GM19372 (cell line): ENCODE measurements at regions not wholly inside any gene's neighbourhood (a gene's known extent, or its start where the extent isn't known, plus 50 kb on each side); places are given as distances from the start of the nearest gene placed in this dataset.

Experiments
- ATAC-seq: cut with Tn5 transposase; IDR thresholded peaks from one replicate; pipeline ENCODE4 v1.9.1; 2021; ENCODE audit warnings: mild to moderate bottlenecking, low read depth, moderate library complexity; ENCODE audit not compliant: unreplicated experiment

DNA sequence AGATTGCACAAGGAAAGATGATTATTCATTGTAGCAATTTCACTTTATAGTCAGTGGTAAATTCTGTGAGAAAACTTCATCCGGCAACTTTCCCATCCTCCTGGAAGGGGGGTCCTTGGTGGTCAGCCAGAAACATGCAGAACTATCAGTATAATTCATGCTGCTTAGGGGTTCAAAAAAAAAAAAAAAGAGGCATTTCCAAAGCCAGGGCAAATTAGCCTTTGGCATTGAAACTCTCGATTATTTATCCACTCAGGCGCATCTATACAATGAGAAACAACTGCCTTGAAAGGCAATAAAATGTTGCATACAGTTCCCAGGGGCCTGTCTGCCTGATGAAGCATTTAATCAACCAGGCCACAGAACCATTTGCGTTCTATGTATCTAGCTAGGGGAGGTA lies 263.3 kb downstream of the TMEM167A start:
- ATAC-seq = no peak

DNA sequence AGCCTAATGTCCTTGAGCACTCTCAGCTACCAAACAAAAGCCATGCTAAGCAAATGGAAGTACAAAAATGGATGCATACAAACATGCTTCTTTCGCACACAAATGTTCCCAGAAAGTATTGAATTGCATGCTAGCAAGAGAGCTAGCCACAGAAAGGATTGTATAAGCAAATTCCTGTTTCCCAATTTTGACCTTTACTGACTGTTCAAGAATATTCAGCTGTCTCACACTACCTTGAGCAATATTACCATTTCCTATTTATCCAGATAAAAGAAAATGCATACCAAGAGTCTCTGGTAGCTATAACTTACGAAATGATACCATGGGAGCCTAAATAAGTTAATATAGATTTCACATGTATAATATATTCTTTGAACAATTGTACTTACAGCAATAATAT lies 264.6 kb downstream of the TMEM167A start:
- ATAC-seq = no peak

GRCh38 chr5:82811490-82811889 lies 265.7 kb downstream of the TMEM167A start:
- ATAC-seq = no peak

GRCh38 chr5:82809420-82810143 lies 267.6 kb downstream of the TMEM167A start:
- ATAC-seq = no peak

DNA sequence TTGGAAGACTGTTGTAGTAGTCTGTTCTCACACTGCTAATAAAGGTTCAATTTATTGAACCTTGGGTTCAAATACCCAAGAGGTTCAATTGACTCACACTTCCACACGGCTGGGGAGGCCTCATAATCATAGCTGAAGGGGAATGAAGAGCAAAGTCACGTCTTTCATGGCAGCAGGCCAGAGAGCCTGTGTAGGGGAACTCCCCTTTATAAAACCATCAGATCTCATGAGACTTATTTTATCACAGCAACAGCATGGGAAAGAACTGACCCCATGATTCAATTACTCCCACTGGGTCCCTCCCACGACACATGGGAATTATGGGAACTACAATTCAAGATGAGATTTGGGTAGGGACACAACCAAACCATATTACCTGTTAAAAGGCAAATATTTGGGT lies 268.2 kb downstream of the TMEM167A start:
- no peak for ATAC-seq

- no peak for ATAC-seq
These were observed 270.2 kb downstream of the TMEM167A start for GRCh38 chr5:82807021-82807420.

- no peak for ATAC-seq
These were observed 270.7 kb downstream of the TMEM167A start for GRCh38 chr5:82806513-82806912.

DNA sequence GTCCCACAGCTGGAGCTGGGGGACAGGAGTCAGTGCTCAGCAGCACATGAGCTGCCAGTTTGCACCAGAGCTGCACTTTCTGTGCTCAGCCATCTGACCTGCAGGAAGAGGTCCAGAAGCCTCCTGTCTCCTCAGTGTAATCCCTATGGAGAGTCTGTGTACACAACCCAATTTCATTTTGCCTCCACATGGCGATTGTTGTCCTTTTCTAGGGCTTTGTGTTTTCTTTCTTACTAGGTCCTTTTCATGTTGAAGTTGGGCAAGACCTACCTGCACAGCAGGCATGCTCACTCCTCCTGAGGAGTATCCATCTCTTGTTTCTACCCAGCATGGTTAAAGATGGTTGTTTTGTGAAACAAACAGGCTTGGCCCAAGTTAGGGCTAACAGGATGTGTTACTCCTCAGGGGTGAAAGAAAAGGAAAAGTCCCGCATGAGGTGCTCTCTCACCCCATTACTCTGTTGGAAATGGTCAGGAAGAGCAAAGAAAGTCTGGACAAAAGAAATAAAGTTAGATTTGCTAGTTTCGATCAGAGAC lies 273.0 kb downstream of the TMEM167A start:
- ATAC-seq = no peak

- ATAC-seq = no peak
These were observed 274.2 kb downstream of the TMEM167A start for GRCh38 chr5:82802954-82803353.

DNA sequence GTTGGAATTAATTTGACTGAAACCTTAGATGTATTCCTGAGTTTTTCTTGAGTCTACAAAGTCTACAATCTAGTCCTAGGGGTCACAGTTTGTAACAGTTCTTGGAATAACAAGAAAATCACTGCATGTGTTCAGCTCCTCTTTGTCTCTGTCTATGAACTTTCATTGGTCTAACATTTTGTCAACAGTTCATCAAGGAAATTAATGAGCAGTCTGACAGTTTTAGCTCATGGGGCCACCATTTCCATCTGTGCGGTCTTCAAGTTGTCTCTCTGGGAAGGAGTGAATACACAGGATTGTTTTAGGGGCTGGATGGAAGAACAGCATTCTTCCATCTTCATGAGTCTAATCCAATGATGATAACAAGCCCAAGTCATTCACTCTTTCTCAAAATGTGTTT lies 276.4 kb downstream of the TMEM167A start:
- ATAC-seq = no peak

DNA sequence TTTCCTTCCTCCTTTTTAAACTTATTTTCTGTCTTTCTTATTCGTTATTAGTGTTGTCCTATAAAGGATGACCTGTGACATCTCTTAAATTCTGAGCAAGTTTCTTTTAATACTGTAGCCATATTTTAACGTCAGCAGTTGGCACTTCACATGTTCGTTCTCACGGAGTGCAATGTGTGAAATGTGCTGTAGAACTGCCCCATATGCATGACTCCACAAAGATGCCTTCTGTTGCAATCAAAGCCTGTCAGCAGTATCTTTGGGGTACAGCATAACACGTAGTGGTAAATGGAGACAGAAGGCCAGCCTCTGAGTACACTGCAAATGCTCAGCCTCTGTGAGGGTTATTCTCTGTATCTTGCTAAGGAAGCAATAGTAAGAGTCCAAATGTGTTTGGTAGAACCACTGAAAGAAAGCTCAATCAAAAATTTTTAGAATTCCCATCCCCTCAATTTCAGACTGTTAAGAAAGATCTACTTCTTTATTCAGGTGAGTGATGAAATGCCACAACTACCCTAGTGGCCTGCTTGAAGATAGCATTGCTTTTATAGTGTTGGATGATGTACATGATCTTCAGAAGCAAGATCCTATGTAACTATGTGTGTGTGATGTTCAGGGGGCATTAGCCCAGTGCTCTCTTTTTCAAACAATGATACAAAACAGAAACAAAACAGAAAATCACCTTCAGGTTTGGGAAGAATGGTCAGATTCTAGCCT lies 277.7 kb downstream of the TMEM167A start:
- no peak for ATAC-seq

DNA sequence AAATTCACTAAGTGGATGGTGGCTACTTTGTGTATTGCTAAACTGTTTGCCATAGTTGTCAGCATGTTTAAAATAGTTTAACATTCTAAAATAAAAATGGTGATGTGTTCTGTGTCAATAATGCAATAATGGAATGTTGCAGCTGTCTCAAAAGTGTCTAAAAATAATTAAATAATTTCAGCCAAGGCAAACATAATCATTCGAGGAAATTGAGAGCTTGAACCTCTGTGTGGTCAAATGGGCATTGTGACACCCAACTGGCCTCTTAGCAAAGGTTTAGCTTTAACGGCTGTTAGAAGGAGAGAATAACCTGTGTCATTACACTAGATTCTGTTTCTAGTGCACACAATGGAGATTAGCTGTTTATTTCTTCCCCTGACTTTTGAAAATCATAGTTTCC lies 278.5 kb downstream of the TMEM167A start:
- ATAC-seq = no peak

DNA sequence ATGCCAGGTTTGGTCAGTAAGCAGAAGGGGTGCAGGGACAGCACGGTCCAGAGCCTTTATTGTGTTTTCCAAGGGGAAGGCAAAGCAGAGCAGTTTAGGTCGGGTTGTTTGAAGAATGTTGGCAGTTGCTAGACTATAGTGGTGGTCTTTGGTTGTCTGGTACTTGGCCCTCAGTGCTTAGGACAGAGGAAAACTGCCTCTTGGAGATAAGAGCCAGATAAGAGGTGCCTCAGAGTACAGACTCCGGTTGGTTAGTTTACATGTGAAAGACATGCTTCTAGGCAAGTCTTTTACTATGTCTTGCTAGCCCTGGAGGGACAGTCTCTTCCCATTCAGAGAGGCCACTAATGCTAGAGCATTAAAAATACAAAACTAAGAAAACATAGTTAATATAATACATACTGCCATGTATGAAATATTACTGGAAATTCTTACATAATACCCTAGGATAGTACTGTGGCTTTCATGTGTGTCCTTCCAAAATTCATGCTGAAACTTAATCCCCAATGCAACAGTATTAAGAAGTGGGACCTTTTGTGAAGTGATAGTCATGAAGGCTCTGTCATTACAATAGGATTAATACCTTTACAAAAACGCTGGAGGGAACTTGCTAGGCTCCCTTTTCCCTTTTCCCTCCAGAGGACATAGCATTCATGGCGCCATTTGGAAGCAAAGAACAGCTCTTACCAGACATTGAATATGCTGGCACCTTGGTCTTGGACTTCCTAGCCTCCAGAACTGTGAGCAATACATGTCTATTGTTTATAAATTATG lies 280.4 kb downstream of the TMEM167A start:
- no peak for ATAC-seq

GRCh38 chr5:82794876-82795275 lies 282.3 kb downstream of the TMEM167A start:
- ATAC-seq = no peak

GRCh38 chr5:82793808-82794419 lies 283.3 kb downstream of the TMEM167A start:
- ATAC-seq = no peak

GRCh38 chr5:82792096-82792495 lies 285.1 kb downstream of the TMEM167A start:
- no peak for ATAC-seq

- no peak for ATAC-seq
These were observed 288.1 kb downstream of the TMEM167A start for GRCh38 chr5:82789095-82789494.

DNA sequence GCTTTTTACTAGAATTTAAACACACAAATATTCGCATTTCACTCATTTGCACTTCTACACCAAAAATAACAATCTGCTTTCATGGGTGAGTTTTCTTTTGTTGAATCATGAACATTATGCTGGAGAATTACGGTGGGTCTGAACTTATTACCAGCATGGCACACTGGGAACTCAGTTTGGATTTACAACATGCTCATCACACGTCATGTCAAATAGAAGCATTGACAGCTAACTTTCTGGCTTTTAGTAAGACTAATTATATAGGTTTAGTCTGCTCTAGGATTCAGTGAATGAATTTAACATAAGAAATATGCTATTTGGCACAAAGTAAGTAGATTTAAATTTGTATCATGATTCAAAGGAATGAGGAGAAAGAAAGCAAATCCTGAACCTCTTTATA lies 290.4 kb downstream of the TMEM167A start:
- no peak for ATAC-seq

- ATAC-seq = no peak
These were observed 291.2 kb downstream of the TMEM167A start for GRCh38 chr5:82785882-82786509.

- no peak for ATAC-seq
These were observed 291.7 kb downstream of the TMEM167A start for GRCh38 chr5:82785456-82785855.
